ENCODE measurements at regions not wholly inside any gene's neighbourhood (a gene's known extent, or its start where the extent isn't known, plus 50 kb on each side); places are given as distances from the start of the nearest gene placed in this dataset.

- TF ChIP-seq CTCF (IDR thresholded peaks at IDR 0.05) (no peak), POLR2AphosphoS5 (IDR thresholded peaks at IDR 0.05) (no peak), POLR2A (IDR thresholded peaks at IDR 0.05) (no peak)
Measured at GRCh38 chr4:122541996-122542395, 78.9 kb downstream of the IL21 start.

All from breast epithelium (tissue), 3 donors.